BE2C (cell line): ENCODE measurements at regions not wholly inside any gene's neighbourhood (a gene's known extent, or its start where the extent isn't known, plus 50 kb on each side); places are given as distances from the start of the nearest gene placed in this dataset.

Experiments
- DNase-seq: peaks from one replicate; pipeline ENCODE4 v3.0.0-alpha.2; 2020
- H3K27me3 ChIP-seq: fragments of 250-450 bp; sonication (Bioruptor Pico); 2 replicates; pipeline ENCODE4 v1.5.1; 2020; ENCODE audit warnings: mild to moderate bottlenecking
- H3K36me3 ChIP-seq: fragments of 250-450 bp; sonication (Bioruptor Pico); 2 replicates; pipeline ENCODE4 v1.5.1; 2020; ENCODE audit warnings: mild to moderate bottlenecking
- H3K4me1 ChIP-seq: fragments of 250-450 bp; sonication (Bioruptor Pico); 2 replicates; pipeline ENCODE4 v1.5.1; 2020
- H3K4me3 ChIP-seq: 2 replicates; pipeline ENCODE4 v1.5.1; 2011; ENCODE audit warnings: low read depth, low read length
- H3K9me3 ChIP-seq: fragments of 250-450 bp; sonication (Bioruptor Pico); 2 replicates; pipeline ENCODE4 v1.5.1; 2020
- TF ChIP-seq, protein P1 (sequence below): IDR thresholded peaks from 2 replicates; pipeline ENCODE4 v1.5.1; 2012; ENCODE audit warnings: mild to moderate bottlenecking, low read depth, low read length

DNA sequence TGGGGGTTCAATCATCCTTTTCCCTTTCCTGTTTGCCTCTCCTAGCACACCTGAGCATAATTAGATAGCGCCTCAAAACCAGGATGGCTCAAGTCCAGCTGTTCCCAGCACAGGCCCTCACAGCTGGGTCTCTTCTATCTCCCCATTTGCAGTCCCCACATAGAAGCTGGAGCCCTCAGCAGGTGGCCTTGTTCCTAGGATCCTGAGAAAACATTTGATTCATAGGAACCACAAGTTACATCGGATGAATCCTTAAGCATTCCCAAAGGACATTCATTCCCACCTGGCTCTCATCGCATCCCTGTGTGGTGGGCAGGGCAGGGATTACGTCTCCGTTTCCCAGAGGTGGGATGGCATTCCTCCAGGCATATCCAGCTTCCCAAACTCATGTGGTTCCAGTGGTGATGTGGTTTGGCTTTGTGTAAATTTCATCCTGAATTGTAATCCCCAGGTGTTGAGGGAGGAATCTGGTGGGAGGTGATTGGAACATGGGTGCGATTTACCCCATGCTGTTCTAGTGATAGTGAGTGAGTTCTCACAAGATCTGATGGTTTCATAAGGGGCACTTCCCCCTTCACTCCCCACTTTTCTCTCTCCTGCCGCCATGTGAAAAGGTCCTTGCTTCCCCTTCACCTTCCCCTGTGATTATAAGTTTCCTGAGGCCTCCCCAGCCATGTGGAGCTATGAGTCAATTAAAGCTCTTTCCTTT lies 49.8 kb upstream of the LEP start:
- no peaks in the 10 kb centered on the region for H3K4me1 ChIP-seq
- H3K36me3 ChIP-seq: no peaks in the 10 kb centered on the region
- H3K9me3 ChIP-seq: no peaks in the 10 kb centered on the region; the same call in 1 of the 2 replicates
- no peak for DNase-seq
- no peak overlapping the region for H3K4me3 ChIP-seq
- H3K27me3 ChIP-seq: no peaks in the 10 kb centered on the region
- TF ChIP-seq, protein P1, sequence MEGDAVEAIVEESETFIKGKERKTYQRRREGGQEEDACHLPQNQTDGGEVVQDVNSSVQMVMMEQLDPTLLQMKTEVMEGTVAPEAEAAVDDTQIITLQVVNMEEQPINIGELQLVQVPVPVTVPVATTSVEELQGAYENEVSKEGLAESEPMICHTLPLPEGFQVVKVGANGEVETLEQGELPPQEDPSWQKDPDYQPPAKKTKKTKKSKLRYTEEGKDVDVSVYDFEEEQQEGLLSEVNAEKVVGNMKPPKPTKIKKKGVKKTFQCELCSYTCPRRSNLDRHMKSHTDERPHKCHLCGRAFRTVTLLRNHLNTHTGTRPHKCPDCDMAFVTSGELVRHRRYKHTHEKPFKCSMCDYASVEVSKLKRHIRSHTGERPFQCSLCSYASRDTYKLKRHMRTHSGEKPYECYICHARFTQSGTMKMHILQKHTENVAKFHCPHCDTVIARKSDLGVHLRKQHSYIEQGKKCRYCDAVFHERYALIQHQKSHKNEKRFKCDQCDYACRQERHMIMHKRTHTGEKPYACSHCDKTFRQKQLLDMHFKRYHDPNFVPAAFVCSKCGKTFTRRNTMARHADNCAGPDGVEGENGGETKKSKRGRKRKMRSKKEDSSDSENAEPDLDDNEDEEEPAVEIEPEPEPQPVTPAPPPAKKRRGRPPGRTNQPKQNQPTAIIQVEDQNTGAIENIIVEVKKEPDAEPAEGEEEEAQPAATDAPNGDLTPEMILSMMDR: no peak
